ENCODE measurements at regions not wholly inside any gene's neighbourhood (a gene's known extent, or its start where the extent isn't known, plus 50 kb on each side); places are given as distances from the start of the nearest gene placed in this dataset.

DNA sequence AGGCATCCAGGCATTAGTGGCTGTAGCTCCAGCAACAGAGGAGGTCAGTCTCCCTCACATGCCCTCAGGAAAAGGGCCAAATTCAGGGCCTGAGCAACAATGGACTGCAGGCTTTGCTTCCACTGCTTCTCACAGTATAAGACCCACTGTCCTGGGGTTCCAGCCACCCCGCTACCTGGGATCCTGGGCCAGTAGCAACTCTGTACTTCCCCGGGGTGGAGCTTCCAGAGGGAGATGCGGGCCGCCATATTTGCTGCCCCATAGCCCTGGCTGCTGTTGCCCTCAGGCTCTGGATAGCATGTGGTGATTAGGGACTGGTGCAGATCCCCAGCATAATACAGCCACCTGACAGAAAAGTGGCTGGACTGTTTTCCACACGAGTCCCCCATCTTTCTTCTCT, 201.1 kb upstream of the POGK start:
- TF ChIP-seq YY1 (IDR thresholded peaks at IDR 0.05; ENCODE audit: extremely low read depth, insufficient replicate concordance, low read depth, low read length) (no peak), EZH2 (IDR thresholded peaks at IDR 0.05) (no peak), EZH2phosphoT487 (IDR thresholded peaks at IDR 0.05; ENCODE audit: borderline replicate concordance) (no peak), SP1 (IDR thresholded peaks at IDR 0.05; ENCODE audit: low read depth) (no peak), SIN3A (IDR thresholded peaks at IDR 0.05; ENCODE audit: low read depth) (no peak), ATF3 (IDR thresholded peaks at IDR 0.05) (no peak), POLR2AphosphoS5 (IDR thresholded peaks at IDR 0.05; ENCODE audit: low read depth, low read length) (no peak), POLR2A (IDR thresholded peaks at IDR 0.05; ENCODE audit: borderline replicate concordance, extremely low read depth, insufficient read depth, insufficient read length) (no peak)
- TF ChIP-seq, protein P1, sequence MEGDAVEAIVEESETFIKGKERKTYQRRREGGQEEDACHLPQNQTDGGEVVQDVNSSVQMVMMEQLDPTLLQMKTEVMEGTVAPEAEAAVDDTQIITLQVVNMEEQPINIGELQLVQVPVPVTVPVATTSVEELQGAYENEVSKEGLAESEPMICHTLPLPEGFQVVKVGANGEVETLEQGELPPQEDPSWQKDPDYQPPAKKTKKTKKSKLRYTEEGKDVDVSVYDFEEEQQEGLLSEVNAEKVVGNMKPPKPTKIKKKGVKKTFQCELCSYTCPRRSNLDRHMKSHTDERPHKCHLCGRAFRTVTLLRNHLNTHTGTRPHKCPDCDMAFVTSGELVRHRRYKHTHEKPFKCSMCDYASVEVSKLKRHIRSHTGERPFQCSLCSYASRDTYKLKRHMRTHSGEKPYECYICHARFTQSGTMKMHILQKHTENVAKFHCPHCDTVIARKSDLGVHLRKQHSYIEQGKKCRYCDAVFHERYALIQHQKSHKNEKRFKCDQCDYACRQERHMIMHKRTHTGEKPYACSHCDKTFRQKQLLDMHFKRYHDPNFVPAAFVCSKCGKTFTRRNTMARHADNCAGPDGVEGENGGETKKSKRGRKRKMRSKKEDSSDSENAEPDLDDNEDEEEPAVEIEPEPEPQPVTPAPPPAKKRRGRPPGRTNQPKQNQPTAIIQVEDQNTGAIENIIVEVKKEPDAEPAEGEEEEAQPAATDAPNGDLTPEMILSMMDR (IDR thresholded peaks at IDR 0.05 in 2 of 3, conservative IDR thresholded peaks at IDR 0.05 in 1 of 3; ENCODE audit: borderline replicate concordance in 1 of 3, insufficient read depth in 1 of 3, low read depth in 2 of 3, low read length in 2 of 3) = no peak
- TF ChIP-seq, protein P2, sequence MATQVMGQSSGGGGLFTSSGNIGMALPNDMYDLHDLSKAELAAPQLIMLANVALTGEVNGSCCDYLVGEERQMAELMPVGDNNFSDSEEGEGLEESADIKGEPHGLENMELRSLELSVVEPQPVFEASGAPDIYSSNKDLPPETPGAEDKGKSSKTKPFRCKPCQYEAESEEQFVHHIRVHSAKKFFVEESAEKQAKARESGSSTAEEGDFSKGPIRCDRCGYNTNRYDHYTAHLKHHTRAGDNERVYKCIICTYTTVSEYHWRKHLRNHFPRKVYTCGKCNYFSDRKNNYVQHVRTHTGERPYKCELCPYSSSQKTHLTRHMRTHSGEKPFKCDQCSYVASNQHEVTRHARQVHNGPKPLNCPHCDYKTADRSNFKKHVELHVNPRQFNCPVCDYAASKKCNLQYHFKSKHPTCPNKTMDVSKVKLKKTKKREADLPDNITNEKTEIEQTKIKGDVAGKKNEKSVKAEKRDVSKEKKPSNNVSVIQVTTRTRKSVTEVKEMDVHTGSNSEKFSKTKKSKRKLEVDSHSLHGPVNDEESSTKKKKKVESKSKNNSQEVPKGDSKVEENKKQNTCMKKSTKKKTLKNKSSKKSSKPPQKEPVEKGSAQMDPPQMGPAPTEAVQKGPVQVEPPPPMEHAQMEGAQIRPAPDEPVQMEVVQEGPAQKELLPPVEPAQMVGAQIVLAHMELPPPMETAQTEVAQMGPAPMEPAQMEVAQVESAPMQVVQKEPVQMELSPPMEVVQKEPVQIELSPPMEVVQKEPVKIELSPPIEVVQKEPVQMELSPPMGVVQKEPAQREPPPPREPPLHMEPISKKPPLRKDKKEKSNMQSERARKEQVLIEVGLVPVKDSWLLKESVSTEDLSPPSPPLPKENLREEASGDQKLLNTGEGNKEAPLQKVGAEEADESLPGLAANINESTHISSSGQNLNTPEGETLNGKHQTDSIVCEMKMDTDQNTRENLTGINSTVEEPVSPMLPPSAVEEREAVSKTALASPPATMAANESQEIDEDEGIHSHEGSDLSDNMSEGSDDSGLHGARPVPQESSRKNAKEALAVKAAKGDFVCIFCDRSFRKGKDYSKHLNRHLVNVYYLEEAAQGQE (IDR thresholded peaks at IDR 0.05; ENCODE audit: low read depth) = no peak
